Upper lobe of left lung (tissue), 4 donors: ENCODE measurements at regions not wholly inside any gene's neighbourhood (a gene's known extent, or its start where the extent isn't known, plus 50 kb on each side); places are given as distances from the start of the nearest gene placed in this dataset.

Source experiments
- EP300 ChIP-seq, 4 donors: sonication (generic); formaldehyde crosslinking; IDR thresholded peaks; one replicate each; pipeline ENCODE4 v1.5.1; 2017; ENCODE audit warnings: antibody characterized with exemption in 4 of 4, control low read depth in 2 of 4
- TF ChIP-seq, protein P1 (sequence below), 6 experiments: fragments of 450-650 bp in 4 of 6; fragments of 200-600 bp in 2 of 6; sonication (generic) in 2 of 6; IDR thresholded peaks; one replicate each; pipeline ENCODE4 v1.5.1; 2016 to 2019; ENCODE audit warnings: antibody characterized with exemption in 6 of 6

DNA sequence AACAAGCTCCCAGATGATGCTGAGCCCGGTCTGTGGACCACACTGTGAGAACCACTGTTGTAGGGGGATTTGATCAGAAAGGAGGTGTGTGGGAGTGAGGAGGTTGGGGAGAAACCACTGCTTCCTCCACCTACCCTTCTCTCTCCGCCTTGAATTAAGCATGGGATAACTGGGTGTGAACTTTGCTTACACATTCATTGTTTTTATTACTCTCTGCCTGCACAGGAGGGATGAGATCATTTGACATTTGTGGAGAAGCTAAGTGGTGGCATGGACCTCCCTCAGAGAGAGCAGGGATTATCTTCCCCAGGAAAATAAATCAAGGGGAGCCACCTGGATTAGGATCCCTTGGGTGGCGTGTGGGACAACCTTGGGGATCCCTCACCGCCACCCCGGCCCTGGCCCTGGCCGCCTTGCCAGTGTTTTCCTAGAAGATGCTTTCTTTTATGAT, 212.1 kb upstream of the ATP6AP2 start:
- TF ChIP-seq, protein P1, sequence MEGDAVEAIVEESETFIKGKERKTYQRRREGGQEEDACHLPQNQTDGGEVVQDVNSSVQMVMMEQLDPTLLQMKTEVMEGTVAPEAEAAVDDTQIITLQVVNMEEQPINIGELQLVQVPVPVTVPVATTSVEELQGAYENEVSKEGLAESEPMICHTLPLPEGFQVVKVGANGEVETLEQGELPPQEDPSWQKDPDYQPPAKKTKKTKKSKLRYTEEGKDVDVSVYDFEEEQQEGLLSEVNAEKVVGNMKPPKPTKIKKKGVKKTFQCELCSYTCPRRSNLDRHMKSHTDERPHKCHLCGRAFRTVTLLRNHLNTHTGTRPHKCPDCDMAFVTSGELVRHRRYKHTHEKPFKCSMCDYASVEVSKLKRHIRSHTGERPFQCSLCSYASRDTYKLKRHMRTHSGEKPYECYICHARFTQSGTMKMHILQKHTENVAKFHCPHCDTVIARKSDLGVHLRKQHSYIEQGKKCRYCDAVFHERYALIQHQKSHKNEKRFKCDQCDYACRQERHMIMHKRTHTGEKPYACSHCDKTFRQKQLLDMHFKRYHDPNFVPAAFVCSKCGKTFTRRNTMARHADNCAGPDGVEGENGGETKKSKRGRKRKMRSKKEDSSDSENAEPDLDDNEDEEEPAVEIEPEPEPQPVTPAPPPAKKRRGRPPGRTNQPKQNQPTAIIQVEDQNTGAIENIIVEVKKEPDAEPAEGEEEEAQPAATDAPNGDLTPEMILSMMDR (IDR thresholded peaks at IDR 0.05): no peak
- no peak for TF ChIP-seq EP300 (IDR thresholded peaks at IDR 0.05)
